MCF 10A (cell line): ENCODE measurements at regions not wholly inside any gene's neighbourhood (a gene's known extent, or its start where the extent isn't known, plus 50 kb on each side); places are given as distances from the start of the nearest gene placed in this dataset.

Source experiments
- BruUV-seq: library from RNA; stranded (reverse); fragments of 400-500 nt; replicated peaks from 2 replicates; lab custom pipeline; 2021; lab: Mats Ljungman, UMichigan
- CTCF ChIA-PET: fragments of 300-600 bp; sonication (Branson Sonifier 250); formaldehyde crosslinking; extraction: SDS; loops from one replicate; lab custom pipeline; 2021; ENCODE audit warnings: antibody characterized with exemption, inconsistent platforms; lab: Yijun Ruan, JAX
- POLR2A ChIA-PET: fragments of 300-600, 350-650 bp; sonication (Branson Sonifier 250); formaldehyde crosslinking; extraction: SDS; loops from one replicate; lab custom pipeline; 2020; ENCODE audit warnings: antibody characterized with exemption, inconsistent platforms; lab: Yijun Ruan, JAX
- DNase-seq: peaks from one replicate; pipeline ENCODE4 v3.0.0-alpha.2; 2018; ENCODE audit not compliant: unreplicated experiment
- H3K27ac Mint-ChIP-seq: one replicate; pipeline ENCODE4 v1.8.0; 2022; ENCODE audit warnings: mild to moderate bottlenecking, low read depth, mixed read lengths; ENCODE audit not compliant: unreplicated experiment
- H3K27me3 Mint-ChIP-seq: one replicate; pipeline ENCODE4 v1.8.0; 2022; ENCODE audit warnings: mixed read lengths; ENCODE audit not compliant: insufficient read depth, unreplicated experiment
- H3K36me3 Mint-ChIP-seq: one replicate; pipeline ENCODE4 v1.8.0; 2022; ENCODE audit warnings: mild to moderate bottlenecking, moderate library complexity, mixed read lengths; ENCODE audit not compliant: insufficient read depth, unreplicated experiment
- H3K4me1 Mint-ChIP-seq: one replicate; pipeline ENCODE4 v1.8.0; 2022; ENCODE audit warnings: mixed read lengths; ENCODE audit not compliant: insufficient read depth, unreplicated experiment
- H3K4me3 Mint-ChIP-seq: one replicate; pipeline ENCODE4 v1.8.0; 2022; ENCODE audit warnings: mild to moderate bottlenecking, moderate library complexity, mixed read lengths; ENCODE audit not compliant: unreplicated experiment
- H3K9me3 Mint-ChIP-seq: one replicate; pipeline ENCODE4 v1.8.0; 2022; ENCODE audit warnings: mixed read lengths; ENCODE audit not compliant: unreplicated experiment
- CTCF ChIP-seq: fragments of 200-600 bp; IDR thresholded peaks from one replicate; pipeline ENCODE4 v1.8.0; 2022; ENCODE audit warnings: antibody characterized with exemption, mild to moderate bottlenecking; ENCODE audit not compliant: unreplicated experiment
- intact Hi-C: fragments of 100-400 bp; cut with micrococcal nuclease; formaldehyde crosslinking; loops from 2 replicates; pipeline ENCODE4 v1.14.1; 2022

- no peaks in the 10 kb centered on the region for H3K9me3 Mint-ChIP-seq
- TF ChIP-seq CTCF, result no peak
- no peaks in the 10 kb centered on the region for H3K4me1 Mint-ChIP-seq
- intact Hi-C loops, result no loop called here
- H3K36me3 Mint-ChIP-seq, result no peaks in the 10 kb centered on the region
- H3K4me3 Mint-ChIP-seq, result no peak overlapping the region
- peaks cover 89% of the 10 kb centered on the region for H3K27me3 Mint-ChIP-seq
- CTCF ChIA-PET, result no interaction called here
- no TSS peak for BruUV-seq
- POLR2A ChIA-PET, result no interaction called here
- no peak for DNase-seq
- H3K27ac Mint-ChIP-seq, result no peak overlapping the region
Measured at GRCh38 chr5:68834491-68834981, 259.3 kb upstream of the SLC30A5 start.

DNA sequence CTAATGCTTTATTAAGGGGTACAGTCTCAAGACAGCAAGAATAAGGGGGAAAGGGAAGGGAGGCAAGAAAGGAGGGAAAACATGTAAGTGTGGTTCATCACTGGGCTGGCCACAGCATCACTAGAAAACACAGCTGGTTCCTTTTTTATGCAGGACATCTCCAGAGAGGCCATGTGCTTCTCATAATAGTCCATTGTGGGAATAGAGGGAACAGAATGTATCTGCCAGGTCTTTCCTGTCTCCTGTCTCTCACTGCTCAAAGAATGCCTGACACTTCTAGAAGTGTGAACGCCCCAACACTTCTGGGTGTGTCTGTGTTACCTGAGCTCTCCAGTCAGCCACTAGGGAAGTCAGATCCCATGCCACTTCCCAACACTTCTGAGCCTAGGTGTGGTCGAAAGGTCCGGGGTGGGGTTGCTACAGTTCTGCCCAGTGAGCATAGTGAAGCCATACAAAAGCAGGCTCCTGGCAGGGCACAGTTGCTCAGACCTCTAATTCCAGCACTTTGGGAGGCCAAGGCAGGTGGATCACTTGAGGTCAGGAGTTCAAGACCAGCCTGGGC lies 255.6 kb upstream of the SLC30A5 start:
- intact Hi-C loops, result no loop called here
- DNase-seq, result no peak
- H3K27ac Mint-ChIP-seq, result no peak overlapping the region
- no peaks in the 10 kb centered on the region for H3K36me3 Mint-ChIP-seq
- H3K4me1 Mint-ChIP-seq, result no peaks in the 10 kb centered on the region
- no peak for TF ChIP-seq CTCF
- BruUV-seq, result no TSS peak
- H3K27me3 Mint-ChIP-seq, result peaks cover 73% of the 10 kb centered on the region
- no peaks in the 10 kb centered on the region for H3K9me3 Mint-ChIP-seq
- ChIA-PET POLR2A (no interaction called here), CTCF (interaction anchor here (0.6 kb wide), 1 partner anchor 60 kb away, joined by 3 read pairs; no protein-coding TSS in a partner anchor)
- no peak overlapping the region for H3K4me3 Mint-ChIP-seq

DNA sequence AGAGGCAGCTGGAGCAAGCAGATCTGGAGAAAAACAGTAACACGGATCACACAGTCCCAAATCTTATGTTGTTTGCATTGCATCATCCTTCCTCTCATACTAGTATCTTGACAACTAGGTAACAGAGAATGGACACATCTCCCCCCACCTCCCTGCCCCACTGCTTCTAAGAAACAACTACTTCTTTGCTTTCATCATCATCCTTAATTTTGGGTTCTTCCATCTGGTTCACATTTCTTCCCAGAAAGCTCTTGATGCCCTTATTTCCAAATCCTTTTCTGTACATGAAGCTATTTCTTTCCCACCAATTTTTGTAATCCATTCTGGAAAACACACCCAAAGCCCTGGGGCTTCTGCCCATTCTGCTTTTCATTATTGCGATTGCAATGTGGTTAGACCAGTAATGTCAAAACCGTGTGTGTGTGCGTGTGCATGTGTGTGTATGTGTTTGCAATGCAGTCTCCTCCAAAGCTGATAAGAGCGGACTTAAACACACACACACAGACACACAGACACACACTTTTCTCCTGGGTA lies 254.7 kb upstream of the SLC30A5 start:
- DNase-seq, result peak; percentile 15
- CTCF ChIA-PET, result interaction anchor here (0.6 to 1.0 kb wide), 2 partner anchors 34 to 61 kb away, joined by 3 to 6 read pairs; no protein-coding TSS in a partner anchor
- H3K9me3 Mint-ChIP-seq, result no peaks in the 10 kb centered on the region
- no peaks in the 10 kb centered on the region for H3K4me1 Mint-ChIP-seq
- intact Hi-C loops, result no loop called here
- POLR2A ChIA-PET, result no interaction called here
- H3K27me3 Mint-ChIP-seq, result peaks cover 64% of the 10 kb centered on the region
- H3K36me3 Mint-ChIP-seq, result no peaks in the 10 kb centered on the region
- no peak for TF ChIP-seq CTCF
- H3K27ac Mint-ChIP-seq, result no peak overlapping the region
- no TSS peak for BruUV-seq
- H3K4me3 Mint-ChIP-seq, result no peak overlapping the region

GRCh38 chr5:68843624-68844364 lies 250.0 kb upstream of the SLC30A5 start:
- CTCF ChIA-PET, result interaction anchor here (0.6 kb wide), 1 partner anchor 1598 kb away, joined by 3 read pairs; no protein-coding TSS in a partner anchor
- POLR2A ChIA-PET, result no interaction called here
- DNase-seq, result no peak
- peaks cover 43% of the 10 kb centered on the region for H3K27me3 Mint-ChIP-seq
- intact Hi-C loops, result no loop called here
- no TSS peak for BruUV-seq
- no peak overlapping the region for H3K4me3 Mint-ChIP-seq
- no peaks in the 10 kb centered on the region for H3K9me3 Mint-ChIP-seq
- peaks cover 9% of the 10 kb centered on the region for H3K4me1 Mint-ChIP-seq
- no peak for TF ChIP-seq CTCF
- H3K27ac Mint-ChIP-seq, result no peak overlapping the region
- no peaks in the 10 kb centered on the region for H3K36me3 Mint-ChIP-seq
